ENCODE measurements at regions not wholly inside any gene's neighbourhood (a gene's known extent, or its start where the extent isn't known, plus 50 kb on each side); places are given as distances from the start of the nearest gene placed in this dataset.
A peak's percentile ranks its signal among the peaks of the same experiment; 100 is the strongest.

- H3K36me3 ChIP-seq (ENCODE audit: control insufficient read depth, insufficient read depth, low read length), result no peaks in the 10 kb centered on the region
- no peak for TF ChIP-seq CTCF (IDR thresholded peaks at IDR 0.05; ENCODE audit: insufficient read depth, low read depth, low read length)
- CTCF ChIA-PET, result interaction anchor here (0.8 to 1.6 kb wide), 3 partner anchors 45 to 117 kb away, joined by 3 to 4 read pairs (median 4); no protein-coding TSS in a partner anchor
- POLR2A ChIA-PET, result no interaction called here
- peak; percentile 63 for DNase-seq (ENCODE audit: low read depth)
- no peaks in the 10 kb centered on the region for H3K27me3 ChIP-seq (ENCODE audit: control insufficient read depth, insufficient read depth, low read length)
- no peak overlapping the region for H3K4me3 ChIP-seq (ENCODE audit: low read depth, low read length)
Measured at GRCh38 chr21:38920631-38921398, 115.1 kb downstream of the ETS2 start.

- ChIA-PET POLR2A (no interaction called here), CTCF (interaction anchor here (0.9 kb wide), 1 partner anchor 10 kb away, joined by 3 read pairs; no protein-coding TSS in a partner anchor)
- Histone ChIP-seq H3K4me3 (ENCODE audit: low read depth, low read length) (no peak overlapping the region), H3K27me3 (ENCODE audit: control insufficient read depth, insufficient read depth, low read length) (no peaks in the 10 kb centered on the region), H3K36me3 (ENCODE audit: control insufficient read depth, insufficient read depth, low read length) (no peaks in the 10 kb centered on the region)
- no peak for TF ChIP-seq CTCF (IDR thresholded peaks at IDR 0.05; ENCODE audit: insufficient read depth, low read depth, low read length)
- DNase-seq (ENCODE audit: low read depth), result no peak
Measured at GRCh38 chr21:38918607-38919346, 113.0 kb downstream of the ETS2 start.

GRCh38 chr21:38917043-38917774, 111.5 kb downstream of the ETS2 start:
- no peak overlapping the region for H3K4me3 ChIP-seq (ENCODE audit: low read depth, low read length)
- no peak for DNase-seq (ENCODE audit: low read depth)
- no peaks in the 10 kb centered on the region for H3K27me3 ChIP-seq (ENCODE audit: control insufficient read depth, insufficient read depth, low read length)
- ChIA-PET CTCF (no interaction called here), POLR2A (interaction anchor here (0.6 kb wide), 1 partner anchor 9 kb away, joined by 3 read pairs; no protein-coding TSS in a partner anchor)
- TF ChIP-seq CTCF (IDR thresholded peaks at IDR 0.05; ENCODE audit: insufficient read depth, low read depth, low read length), result no peak
- H3K36me3 ChIP-seq (ENCODE audit: control insufficient read depth, insufficient read depth, low read length), result no peaks in the 10 kb centered on the region

GRCh38 chr21:38916214-38916964, 110.7 kb downstream of the ETS2 start:
- Histone ChIP-seq H3K36me3 (ENCODE audit: control insufficient read depth, insufficient read depth, low read length) (no peaks in the 10 kb centered on the region), H3K27me3 (ENCODE audit: control insufficient read depth, insufficient read depth, low read length) (no peaks in the 10 kb centered on the region), H3K4me3 (ENCODE audit: low read depth, low read length) (no peak overlapping the region)
- DNase-seq (ENCODE audit: low read depth), result no peak
- ChIA-PET CTCF (no interaction called here), POLR2A (interaction anchor here (0.6 kb wide), 1 partner anchor 10 kb away, joined by 3 read pairs; no protein-coding TSS in a partner anchor)
- TF ChIP-seq CTCF (IDR thresholded peaks at IDR 0.05; ENCODE audit: insufficient read depth, low read depth, low read length), result no peak
